RPMI7951 (cell line): ENCODE measurements at regions not wholly inside any gene's neighbourhood (a gene's known extent, or its start where the extent isn't known, plus 50 kb on each side); places are given as distances from the start of the nearest gene placed in this dataset.
"Not testable (repeated sequence)": the region's sequence is repeated elsewhere in the genome, so short reads cannot be mapped to it uniquely, and the experiment has no call there.

Source experiments
- DNase-seq: peaks from one replicate; pipeline ENCODE4 v3.0.0-alpha.2; 2012; ENCODE audit warnings: low read depth

DNA sequence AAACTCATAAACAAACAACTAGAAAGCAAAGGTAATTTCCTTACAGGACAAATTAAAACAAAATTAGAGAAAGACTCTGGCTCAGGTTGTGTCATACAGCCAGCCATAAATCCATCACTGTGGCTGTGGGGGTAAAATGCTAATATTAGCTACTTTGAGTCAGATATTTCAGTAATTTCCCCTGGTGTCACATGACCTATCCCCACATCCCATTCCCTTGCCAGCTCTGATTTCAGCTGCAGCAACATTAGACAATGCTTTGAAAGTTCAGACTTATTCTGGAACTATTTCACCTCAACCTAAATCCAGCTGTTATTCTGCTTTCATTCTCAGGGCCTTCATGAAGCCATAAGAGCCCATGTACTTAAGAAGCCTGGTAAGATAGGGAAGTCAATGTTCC is 55.3 kb downstream of the RPL10L start:
- no peak for DNase-seq

DNA sequence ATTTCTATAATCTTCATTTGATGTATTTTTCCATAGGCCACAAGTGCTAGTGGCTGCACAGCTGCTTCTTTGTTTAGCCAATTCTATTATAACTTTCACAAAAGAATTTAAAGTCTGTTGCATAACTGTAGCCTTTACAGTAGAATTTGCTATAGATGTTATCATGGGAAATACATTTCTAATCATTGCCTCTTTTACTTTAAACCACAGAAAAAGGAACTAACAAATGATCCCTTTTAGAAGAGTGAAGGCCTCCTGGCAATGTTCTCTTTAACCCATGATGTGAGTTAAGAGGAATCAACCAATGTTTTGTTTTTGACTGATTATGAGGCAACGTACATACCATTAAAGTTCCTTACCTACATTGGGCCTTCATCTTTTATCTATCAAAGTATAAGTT is 68.8 kb downstream of the RPL10L start:
- no peak for DNase-seq

DNA sequence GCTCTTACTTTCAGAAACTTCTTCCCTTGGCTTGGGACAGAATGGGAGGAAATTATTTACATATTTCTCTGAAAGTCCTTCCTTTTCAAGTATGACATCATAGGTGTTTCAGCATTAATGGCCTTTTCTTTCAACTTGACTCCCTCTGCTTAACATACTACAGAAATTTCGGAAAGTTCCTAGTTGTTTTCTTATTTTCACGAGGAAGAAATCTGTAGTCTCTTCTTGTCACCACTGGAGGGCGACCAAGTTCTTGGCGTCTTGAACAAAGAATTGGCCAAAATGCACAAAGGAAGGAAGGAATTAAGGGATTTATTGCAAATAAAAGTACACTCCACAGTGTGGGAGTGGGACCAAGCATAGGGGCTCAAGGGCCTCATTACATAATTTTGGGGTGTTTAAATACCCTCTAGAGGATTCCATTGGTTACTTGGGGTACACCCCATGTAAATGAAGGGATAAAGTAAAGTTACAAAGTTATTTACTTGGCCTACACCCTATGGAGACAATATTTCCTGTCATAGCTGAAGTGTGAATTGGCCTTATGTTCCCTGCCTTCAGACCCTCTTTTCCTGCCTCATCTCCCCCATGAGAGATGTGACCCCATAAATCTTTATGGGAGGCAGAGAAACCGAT is 70.4 kb downstream of the RPL10L start:
- no peak for DNase-seq

GRCh38 chr14:46574978-46575375 is 76.6 kb downstream of the RPL10L start:
- no peak for DNase-seq

- DNase-seq = peak; percentile 2
Observed at GRCh38 chr14:46574221-46574977, 77.2 kb downstream of the RPL10L start.

GRCh38 chr14:46573498-46573897 is 78.1 kb downstream of the RPL10L start:
- no peak for DNase-seq

DNA sequence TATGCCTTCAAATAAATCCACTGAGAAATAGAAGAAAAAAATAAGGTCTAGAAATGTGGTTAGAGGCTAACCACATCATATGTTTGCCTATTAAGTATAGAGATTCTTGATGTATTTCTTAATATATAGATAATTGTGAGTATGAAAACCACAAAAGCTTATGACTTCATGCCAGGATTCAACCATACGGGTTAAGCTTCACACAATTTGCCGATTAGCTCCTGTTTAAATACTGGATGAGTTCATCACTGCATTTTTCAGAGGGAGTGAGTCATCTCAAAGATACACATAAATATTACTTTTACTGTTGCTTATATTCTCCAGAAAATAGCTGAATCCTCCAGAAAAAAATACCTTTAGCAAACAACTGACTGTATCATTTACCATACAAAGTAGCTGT is 79.6 kb downstream of the RPL10L start:
- peak; percentile 5 for DNase-seq

DNA sequence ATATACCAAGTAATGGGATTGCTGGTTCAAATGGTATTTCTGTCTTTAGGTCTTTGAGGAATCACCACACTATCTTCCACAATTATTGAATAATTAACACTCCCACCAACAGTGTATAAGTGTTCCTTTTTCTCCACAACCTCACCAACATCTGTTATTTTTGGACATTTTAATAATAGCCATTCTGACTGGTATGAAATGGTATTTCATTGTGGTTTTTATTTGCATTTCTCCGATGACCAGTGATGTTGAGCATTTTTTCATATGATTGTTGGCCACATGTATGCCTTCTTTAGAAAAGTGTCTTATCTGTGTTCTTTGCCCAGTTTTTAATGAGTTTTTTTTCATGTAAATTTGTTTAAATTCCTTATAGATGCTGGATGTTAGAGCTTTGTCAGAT is 83.4 kb downstream of the RPL10L start:
- DNase-seq = not testable (repeated sequence)

GRCh38 chr14:46550836-46551235 is 100.7 kb downstream of the RPL10L start:
- DNase-seq = no peak

- no peak for DNase-seq
Observed at GRCh38 chr14:46540986-46541385, 110.6 kb downstream of the RPL10L start.

GRCh38 chr14:46519121-46519520 is 132.5 kb downstream of the RPL10L start:
- no peak for DNase-seq

- not testable (repeated sequence) for DNase-seq
Observed at GRCh38 chr14:46508752-46509151, 142.8 kb downstream of the RPL10L start.

- no peak for DNase-seq
Observed at GRCh38 chr14:46499521-46499920, 152.1 kb downstream of the RPL10L start.

- no peak for DNase-seq
Observed at GRCh38 chr14:46496409-46496808, 155.2 kb downstream of the RPL10L start.

- DNase-seq = no peak
Observed at GRCh38 chr14:46490238-46490685, 161.3 kb downstream of the RPL10L start.

DNA sequence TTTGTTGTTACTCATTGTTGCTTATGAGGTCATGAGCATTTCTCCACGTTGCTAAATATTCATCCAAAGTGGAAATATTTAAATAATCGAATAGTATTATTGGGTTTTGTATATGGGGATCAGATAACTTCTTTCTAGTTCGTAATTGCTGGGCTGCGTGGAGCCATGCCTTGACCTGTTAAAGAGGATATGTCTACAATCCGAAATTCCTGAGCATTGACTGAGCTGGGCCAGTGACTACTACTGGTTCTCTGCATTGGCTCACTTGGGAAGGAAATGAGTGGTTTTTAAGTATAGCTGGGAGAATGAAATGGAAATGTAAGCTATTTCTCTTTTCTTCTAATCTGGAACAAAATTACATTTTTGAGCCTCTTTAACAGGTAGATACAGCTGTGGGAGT is 163.2 kb downstream of the RPL10L start:
- DNase-seq = no peak

GRCh38 chr14:46487582-46488350 is 163.8 kb downstream of the RPL10L start:
- DNase-seq = no peak

DNA sequence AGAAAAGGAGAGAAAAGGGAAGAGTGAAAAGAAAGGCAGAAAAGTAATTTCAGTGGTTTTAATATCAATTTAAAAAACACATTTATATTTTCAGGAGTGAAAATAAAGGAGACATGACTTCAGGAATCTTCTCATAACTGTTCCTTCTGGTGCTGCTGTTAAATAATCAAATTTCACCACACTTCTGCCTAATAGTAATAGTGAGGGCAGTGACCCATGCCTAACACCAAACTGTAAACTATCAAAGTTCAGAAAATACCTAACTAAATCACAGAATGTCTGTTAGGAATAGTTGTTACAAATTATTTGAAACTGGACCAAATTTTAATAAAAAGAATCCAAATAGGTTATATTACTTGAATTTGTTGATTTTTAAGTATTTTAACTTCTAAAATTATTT is 169.4 kb downstream of the RPL10L start:
- DNase-seq = no peak

GRCh38 chr14:46480817-46481216 is 170.8 kb downstream of the RPL10L start:
- no peak for DNase-seq

DNA sequence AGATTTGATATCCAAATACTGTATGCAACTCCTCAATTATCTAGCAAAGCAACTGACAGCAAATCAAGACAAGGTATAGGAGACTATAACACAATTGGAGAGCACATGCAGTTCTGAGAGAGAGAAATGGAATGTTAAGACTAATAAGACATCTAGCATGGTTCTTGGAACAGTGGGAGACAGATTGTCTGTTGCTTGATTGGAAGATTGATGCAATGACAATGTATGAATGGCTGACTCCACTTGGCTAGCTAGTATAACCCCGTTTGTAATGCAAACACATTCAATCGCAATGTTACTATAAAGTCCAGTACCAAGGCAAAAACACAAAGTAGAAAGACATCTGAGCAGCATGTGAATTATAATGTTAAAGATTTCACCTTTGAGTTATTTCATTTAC is 179.3 kb downstream of the RPL10L start:
- no peak for DNase-seq

DNA sequence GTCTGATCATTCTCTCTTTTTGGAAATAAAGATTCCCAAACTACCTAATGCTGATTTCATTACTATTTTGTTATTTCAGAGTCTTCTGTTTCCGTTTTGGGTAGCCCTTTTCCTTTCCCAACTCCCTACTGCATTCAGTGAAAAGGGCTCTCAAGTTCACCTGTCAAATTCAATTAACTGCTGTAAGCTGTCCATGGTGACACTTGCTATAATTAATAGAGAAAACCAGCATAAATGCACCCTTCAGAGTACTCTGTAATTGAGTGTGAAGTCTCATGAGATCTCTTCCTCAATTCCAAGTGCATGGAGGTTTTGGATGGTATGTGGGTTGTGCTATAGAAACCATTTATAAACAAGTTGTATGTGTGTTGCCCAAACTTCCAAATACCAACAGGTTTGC is 187.2 kb downstream of the RPL10L start:
- no peak for DNase-seq

DNA sequence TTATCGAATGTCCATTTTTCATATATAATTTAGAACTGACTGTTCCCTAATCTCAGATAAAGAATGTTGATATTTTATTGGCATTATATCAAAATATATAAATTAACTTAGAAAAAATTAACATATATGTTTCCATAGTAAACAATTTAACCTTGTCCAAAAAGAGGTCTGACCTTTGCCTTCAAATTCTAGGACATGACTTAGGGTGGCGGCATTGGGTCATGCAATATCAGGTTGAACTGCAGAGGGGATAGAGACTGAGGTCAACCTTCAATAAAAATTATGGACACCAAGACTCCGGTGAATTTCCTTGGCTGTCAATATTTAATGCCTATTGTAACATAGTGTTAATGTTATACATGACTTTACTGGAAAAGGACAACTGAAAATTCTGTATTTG is 199.8 kb downstream of the RPL10L start:
- DNase-seq = no peak

DNA sequence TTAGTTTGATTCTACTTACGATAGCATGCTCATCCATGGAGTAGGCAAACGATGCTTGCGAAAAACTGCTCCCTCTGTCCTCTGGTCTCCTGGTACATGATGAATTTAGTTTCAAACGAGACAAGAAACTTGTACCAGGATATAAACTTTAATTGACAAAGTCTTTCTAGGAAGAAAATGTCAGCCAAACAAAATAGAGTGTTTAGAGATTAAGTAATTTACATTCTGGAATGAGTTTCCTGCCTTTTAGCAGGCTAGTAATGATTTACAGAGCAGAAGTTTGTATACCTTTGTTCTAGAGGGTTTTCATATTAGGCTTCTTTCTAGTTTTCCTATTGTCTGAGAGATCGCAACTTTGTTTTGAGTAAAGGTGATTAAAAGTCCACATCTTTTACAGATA is 206.9 kb downstream of the RPL10L start:
- DNase-seq = no peak
